Adrenal gland (tissue), 5 donors: ENCODE measurements at regions not wholly inside any gene's neighbourhood (a gene's known extent, or its start where the extent isn't known, plus 50 kb on each side); places are given as distances from the start of the nearest gene placed in this dataset.

Experiments used
- CTCF ChIP-seq, 6 experiments: fragments of 450-650 bp in 4 of 6; fragments of 200-600 bp in 2 of 6; sonication (generic) in 1 of 6; IDR thresholded peaks; 1 replicate in 5 of 6; 2 replicates in 1 of 6; pipeline versions ENCODE4 v1.5.1 to v1.8.0; 2016 to 2021; ENCODE audit warnings: antibody characterized with exemption in 6 of 6, mild to moderate bottlenecking in 2 of 6, moderate library complexity in 1 of 6
- POLR2A ChIP-seq, 2 donors: fragments of 450-650 bp; IDR thresholded peaks; one replicate each; pipeline ENCODE4 v1.6.1; 2017; ENCODE audit warnings: antibody characterized with exemption in 2 of 2, mild to moderate bottlenecking in 2 of 2, moderate library complexity in 1 of 2
- donor health status: DM: no; HTN: no; CAD: no.

- no peak for TF ChIP-seq CTCF (IDR thresholded peaks at IDR 0.05)
- TF ChIP-seq POLR2A (IDR thresholded peaks at IDR 0.05) = no peak
Measured at GRCh38 chr20:5488823-5489222, 122.0 kb downstream of the GPCPD1 start.
